NCI-H2107 treated with DMSO at 0.1 percent for 48 hours (cell line): ENCODE measurements at regions not wholly inside any gene's neighbourhood (a gene's known extent, or its start where the extent isn't known, plus 50 kb on each side); places are given as distances from the start of the nearest gene placed in this dataset.
A peak's percentile ranks its signal among the peaks of the same experiment; 100 is the strongest.

Experiments used
- DNase-seq: peaks from one replicate; lab custom pipeline; 2025; ENCODE audit not compliant: unreplicated experiment; lab: John Stamatoyannopoulos, UW

DNA sequence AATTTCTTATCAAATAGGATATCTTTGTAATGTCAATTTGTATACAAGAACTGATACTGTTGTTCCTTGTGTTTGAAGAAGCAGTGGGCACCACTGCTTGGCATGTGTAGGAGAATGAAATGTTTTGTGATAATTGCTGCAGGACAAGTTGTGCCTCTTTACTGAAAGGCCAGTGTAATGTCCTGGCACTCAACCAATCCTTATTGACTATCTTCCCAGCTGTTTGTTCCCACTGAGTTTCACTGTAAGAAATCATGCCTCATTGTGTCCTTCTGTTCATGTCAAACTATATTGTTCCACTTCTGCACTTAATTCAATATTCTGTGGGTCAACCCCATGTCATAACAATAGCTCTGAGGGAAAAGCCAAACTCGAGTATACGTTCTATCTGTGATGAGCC, 136.1 kb upstream of the FAM83B start:
- DNase-seq: no peak

GRCh38 chr6:54716010-54716409, 130.6 kb upstream of the FAM83B start:
- DNase-seq: no peak

DNA sequence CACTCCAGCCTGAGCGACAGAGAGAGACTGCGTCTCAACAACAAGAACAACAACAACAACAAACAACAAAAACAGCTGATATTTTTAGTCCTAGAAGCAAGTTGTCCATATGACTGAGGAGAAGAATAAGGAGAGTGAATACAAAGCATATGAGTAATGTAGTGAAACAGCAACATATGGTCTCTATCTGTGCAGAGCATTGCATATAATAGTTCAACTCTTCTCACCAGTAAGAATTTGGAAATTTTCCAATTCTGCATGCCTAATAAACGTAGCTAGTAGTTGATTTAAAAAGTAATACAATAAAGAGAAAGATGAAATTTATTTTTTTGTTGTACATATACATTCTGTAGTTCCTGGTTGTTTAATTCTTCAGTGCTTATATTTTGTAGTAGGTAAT, 129.7 kb upstream of the FAM83B start:
- DNase-seq: no peak

GRCh38 chr6:54717849-54718455, 128.6 kb upstream of the FAM83B start:
- peak; percentile 35 for DNase-seq

- peak; percentile 6 for DNase-seq
Observed at GRCh38 chr6:54718541-54719023, 128.0 kb upstream of the FAM83B start.

DNA sequence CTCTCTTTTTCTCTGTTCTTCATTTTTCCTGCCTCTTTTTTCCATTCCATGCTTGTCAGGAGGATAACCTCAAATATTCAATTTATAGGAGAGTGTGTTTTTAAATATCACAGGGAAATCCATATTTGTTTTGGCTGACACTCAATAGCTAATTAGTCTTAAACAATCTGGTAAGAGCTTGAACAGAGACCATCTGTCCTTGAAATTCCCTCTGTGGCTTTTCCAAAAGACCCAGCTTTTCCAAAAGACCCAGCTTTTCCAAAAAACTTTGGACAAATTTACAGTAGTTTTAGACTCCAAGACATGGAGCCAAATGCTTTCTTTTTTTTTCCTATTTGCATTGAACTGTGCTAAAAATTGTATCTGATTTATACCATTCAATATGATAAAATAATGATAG, 127.4 kb upstream of the FAM83B start:
- DNase-seq: no peak

DNA sequence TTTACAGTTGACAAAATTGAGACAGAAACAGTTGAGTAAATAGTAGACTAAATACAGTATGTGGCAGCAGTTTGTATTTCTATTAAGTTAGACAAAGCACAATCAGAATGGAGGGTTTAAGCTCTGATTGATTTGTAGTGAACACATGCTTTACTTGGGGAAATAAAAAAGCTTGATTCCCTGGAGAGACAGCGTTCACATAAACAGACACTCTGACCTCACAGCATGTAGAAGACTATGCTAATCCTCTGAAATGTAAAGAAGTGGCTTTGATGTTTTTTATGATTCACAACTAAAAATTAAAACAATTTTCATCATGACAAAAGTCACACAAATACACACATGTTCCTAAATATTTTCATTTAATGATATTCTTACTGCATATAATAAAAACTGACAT, 126.9 kb upstream of the FAM83B start:
- DNase-seq: no peak

DNA sequence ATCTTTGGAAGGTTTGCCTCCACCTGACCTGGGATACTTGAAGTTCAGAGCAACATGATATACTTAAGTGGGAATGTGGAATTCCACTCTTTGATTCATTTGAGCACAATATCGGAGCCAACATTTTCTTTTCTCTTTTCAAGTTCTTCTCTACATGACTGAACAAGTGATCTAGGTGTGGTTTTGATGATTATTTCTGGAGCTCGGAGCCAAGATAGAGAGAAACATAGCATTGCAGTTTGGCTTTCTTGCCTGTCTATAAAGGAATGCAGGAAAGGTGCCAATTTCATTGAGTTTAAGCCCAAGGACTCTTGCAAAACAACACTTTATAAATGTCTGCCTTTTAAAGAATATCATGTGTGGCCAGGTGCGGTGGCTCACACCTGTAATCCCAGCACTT, 124.2 kb upstream of the FAM83B start:
- DNase-seq: no peak

DNA sequence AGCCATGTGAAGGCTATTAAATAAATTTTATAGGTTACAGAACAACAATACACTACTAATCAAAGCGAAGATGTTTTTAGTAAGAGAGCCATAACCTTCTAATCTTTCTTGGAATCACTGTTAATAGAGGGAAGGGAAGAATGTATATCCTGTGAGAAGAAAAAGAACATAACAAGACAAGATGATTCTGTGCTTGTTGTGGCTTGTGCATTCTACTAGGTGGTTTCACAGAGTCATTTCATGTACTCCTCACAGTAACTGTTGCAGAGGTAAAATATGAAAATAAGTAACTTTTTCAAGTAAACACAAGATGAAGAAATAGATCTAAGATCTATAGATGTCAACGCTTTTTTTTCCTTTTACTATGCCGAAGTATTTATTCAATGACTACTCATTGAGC, 116.9 kb upstream of the FAM83B start:
- DNase-seq: no peak

- DNase-seq: no peak
Observed at GRCh38 chr6:54730767-54731630, 115.6 kb upstream of the FAM83B start.

DNA sequence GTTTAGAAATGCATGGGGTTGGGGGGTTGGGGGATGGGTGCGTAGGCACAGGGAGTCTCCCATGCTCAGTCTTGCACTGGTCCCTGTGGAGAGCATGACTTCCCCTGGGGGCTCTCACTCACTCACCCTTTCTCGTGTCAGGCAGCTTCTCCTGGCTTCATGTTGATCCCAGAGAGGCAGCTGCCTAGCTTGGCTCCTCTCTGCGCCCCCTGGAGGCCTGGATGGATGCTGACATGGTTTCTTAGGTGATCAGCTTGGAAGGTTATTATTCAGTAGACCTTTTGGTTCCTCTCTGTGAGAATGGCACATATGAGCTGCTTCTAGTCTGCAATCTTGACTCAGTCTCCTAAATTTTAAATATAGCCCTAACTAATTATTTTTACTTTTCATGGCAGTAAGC, 109.3 kb upstream of the FAM83B start:
- no peak for DNase-seq

GRCh38 chr6:54747955-54748354, 98.6 kb upstream of the FAM83B start:
- no peak for DNase-seq

DNA sequence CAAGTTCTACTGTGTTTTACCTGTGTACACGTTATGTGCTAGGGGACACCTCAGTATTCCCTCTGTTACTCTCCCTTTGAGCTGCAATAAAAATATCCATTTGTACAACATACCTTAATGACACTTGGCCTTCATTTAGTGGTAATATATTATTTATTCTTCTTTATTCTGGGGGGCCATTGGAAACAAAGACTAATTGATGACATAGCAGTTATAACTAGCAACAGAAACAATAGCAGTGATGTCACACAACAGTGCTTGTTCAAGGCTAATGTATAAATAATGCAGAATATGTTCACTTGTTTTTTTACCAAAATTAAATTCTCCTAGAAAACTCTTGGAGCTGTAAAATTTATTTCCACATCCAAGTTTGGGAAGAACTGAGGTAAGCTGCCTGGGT, 92.2 kb upstream of the FAM83B start:
- DNase-seq: no peak

GRCh38 chr6:54758340-54758739, 88.2 kb upstream of the FAM83B start:
- DNase-seq: no peak

- DNase-seq: no peak
Observed at GRCh38 chr6:54768494-54768893, 78.1 kb upstream of the FAM83B start.

DNA sequence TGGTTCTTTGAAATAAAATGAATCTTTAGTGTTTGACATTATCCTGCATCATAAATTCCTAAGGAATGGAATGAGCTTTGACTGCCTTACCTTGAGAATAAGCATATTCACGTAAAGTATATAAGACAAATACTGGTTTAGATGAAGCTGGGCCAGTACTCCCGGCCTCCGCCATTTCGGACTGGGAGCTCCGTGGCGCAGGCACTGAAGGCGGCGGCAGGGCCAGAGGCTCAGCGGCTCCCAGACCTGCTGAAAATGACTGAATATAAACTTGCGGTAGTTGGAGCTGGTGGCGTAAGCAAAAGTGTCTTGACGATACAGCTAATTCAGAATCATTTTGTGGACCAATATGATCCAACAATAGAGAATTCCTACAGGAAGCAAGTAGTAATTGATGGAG, 76.2 kb upstream of the FAM83B start:
- no peak for DNase-seq

DNA sequence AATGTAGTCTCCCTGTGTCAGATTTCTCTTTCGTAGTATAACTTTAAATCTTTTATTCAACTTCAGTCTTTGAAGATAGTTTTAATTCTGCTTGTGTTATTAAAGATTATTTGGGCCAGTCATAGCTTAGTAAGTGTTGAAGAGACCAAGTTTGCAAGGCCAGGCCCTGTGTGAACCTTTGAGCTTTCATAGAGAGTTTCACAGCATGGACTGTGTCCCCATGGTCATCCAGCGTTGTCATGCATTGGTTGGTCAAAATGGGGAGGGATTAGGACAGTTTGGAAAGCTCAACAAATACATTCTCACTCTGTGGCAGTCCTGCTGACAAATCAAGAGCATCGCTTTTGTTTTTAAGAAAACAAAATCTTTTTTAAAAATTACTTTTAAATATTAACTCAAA, 74.6 kb upstream of the FAM83B start:
- DNase-seq: no peak

DNA sequence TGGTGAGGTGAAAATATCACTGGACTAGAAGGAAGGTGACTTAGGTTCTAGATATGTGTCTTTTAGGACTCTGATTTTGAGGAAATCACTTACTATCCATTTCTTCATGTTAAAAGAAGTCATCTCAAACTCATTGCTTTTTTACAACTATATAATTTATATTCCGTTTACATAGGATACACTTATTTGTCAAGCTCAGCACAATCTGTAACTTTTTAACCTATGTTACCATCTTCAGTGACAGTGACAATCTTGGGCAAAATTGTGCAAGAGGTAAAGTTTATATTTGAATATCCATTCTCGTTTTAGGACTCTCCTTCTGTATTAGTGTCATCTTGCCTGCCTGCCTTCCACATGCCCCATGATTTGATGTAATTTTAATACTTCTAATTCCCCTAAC, 74.0 kb upstream of the FAM83B start:
- no peak for DNase-seq

GRCh38 chr6:54775576-54775975, 71.0 kb upstream of the FAM83B start:
- DNase-seq: no peak

GRCh38 chr6:54776891-54777290, 69.7 kb upstream of the FAM83B start:
- no peak for DNase-seq

- no peak for DNase-seq
Observed at GRCh38 chr6:54778731-54779130, 67.8 kb upstream of the FAM83B start.

DNA sequence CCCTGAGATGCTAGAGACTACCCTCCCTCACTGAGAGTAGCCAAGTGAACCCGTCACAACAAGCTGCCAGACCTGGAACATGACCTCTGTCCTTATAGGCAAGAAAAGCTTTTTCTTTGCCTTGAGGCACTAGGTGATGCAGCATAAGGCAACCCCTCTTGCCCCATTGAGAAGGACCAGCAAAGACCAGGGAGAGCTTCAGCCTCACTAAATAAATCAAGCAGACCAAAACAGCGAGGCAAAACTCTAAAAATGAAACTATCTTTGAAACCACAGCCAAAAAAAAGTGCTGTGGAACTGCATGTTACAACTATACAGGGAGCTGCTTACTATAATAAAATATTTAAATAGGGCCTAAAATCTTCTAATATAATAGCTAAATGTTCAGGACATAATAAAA, 62.6 kb upstream of the FAM83B start:
- no peak for DNase-seq

DNA sequence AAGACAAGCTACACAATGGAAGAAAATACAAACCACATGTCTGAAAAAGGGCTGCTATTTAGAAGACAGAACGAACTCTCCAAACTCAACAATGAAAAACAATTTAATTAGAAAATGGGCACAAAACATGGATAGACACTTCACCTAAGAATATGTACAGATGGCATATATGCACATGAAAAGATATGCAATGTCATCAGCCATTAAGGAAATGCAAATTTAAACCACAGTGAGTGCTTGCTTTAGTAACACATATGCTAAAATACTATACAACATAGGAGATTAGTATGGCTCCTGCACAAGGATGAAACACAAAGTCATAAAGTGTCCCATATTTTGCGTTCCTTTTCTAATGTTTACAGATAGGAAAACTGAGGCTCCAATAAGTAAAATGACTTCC, 60.4 kb upstream of the FAM83B start:
- no peak for DNase-seq
